Neuronal stem cell (in vitro differentiated cells): ENCODE measurements at regions not wholly inside any gene's neighbourhood (a gene's known extent, or its start where the extent isn't known, plus 50 kb on each side); places are given as distances from the start of the nearest gene placed in this dataset.

ENCODE experiments used
- DNase-seq: peaks from one replicate; pipeline ENCODE4 v3.0.0-alpha.2; 2013; ENCODE audit warnings: low spot score
- H2AFZ ChIP-seq: one replicate; pipeline ENCODE4 v1.6.1; 2013; ENCODE audit warnings: mild to moderate bottlenecking, low read length, inconsistent platforms
- H2AK5ac ChIP-seq: 2 replicates; pipeline ENCODE4 v1.6.1; 2013; ENCODE audit warnings: low read depth, mild to moderate bottlenecking, inconsistent platforms, low read length, moderate library complexity, mixed read lengths
- H2BK120ac ChIP-seq: 2 replicates; pipeline ENCODE4 v1.6.1; 2013; ENCODE audit warnings: low read depth, mild to moderate bottlenecking, inconsistent platforms, low read length, moderate library complexity, mixed read lengths
- H2BK12ac ChIP-seq: one replicate; pipeline ENCODE4 v1.6.1; 2013; ENCODE audit warnings: low read length, inconsistent platforms
- H2BK15ac ChIP-seq: 2 replicates; pipeline ENCODE4 v1.6.1; 2013; ENCODE audit warnings: mild to moderate bottlenecking, low read length, inconsistent platforms, mixed read lengths
- H2BK5ac ChIP-seq: one replicate; pipeline ENCODE4 v1.6.1; 2013; ENCODE audit warnings: inconsistent platforms, mild to moderate bottlenecking, low read length, moderate library complexity
- H3K14ac ChIP-seq: one replicate; pipeline ENCODE4 v1.6.1; 2013; ENCODE audit warnings: low read length, inconsistent platforms
- H3K18ac ChIP-seq: 2 replicates; pipeline ENCODE4 v1.6.1; 2013; ENCODE audit warnings: low read length, inconsistent platforms
- H3K23ac ChIP-seq: 2 replicates; pipeline ENCODE4 v1.6.1; 2013; ENCODE audit warnings: low read depth, mild to moderate bottlenecking, mixed read lengths, low read length, inconsistent platforms; ENCODE audit not compliant: poor library complexity
- H3K27ac ChIP-seq: replicated peaks from 3 replicates; pipeline ENCODE4 v1.5.1; 2013; ENCODE audit warnings: low read length, inconsistent platforms
- H3K27me3 ChIP-seq, 3 experiments: 2 replicates each; pipeline ENCODE4 v1.6.1; 2013; ENCODE audit warnings: low read length in 3 of 3, mild to moderate bottlenecking in 2 of 3, inconsistent platforms in 1 of 3, low read depth in 1 of 3, mixed read lengths in 1 of 3, moderate library complexity in 1 of 3; ENCODE audit not compliant: control insufficient read depth in 3 of 3, insufficient read depth in 3 of 3
- H3K36me3 ChIP-seq, 2 donors: replicated peaks in 1 of 2; 2 replicates each; pipeline ENCODE4 v1.6.1; 2013; ENCODE audit warnings: low read length in 2 of 2; ENCODE audit not compliant: control insufficient read depth in 2 of 2, insufficient read depth in 2 of 2
- H3K4ac ChIP-seq: 2 replicates; pipeline ENCODE4 v1.6.1; 2013; ENCODE audit warnings: inconsistent platforms, mild to moderate bottlenecking, low read length, moderate library complexity
- H3K4me1 ChIP-seq, 2 donors: 1 replicate in 1 of 2; 2 replicates in 1 of 2; pipeline ENCODE4 v1.6.1; 2013; ENCODE audit warnings: low read length in 2 of 2, low read depth in 1 of 2; ENCODE audit not compliant: control insufficient read depth in 2 of 2, insufficient read depth in 1 of 2
- H3K4me2 ChIP-seq: one replicate; pipeline ENCODE4 v1.6.1; 2013; ENCODE audit warnings: mild to moderate bottlenecking, low read length, inconsistent platforms; ENCODE audit not compliant: insufficient read depth, poor library complexity, severe bottlenecking
- H3K4me3 ChIP-seq, 2 donors: 2 replicates each; pipeline ENCODE4 v1.5.1; 2013; ENCODE audit warnings: low read length in 2 of 2, mild to moderate bottlenecking in 2 of 2, inconsistent platforms in 1 of 2, moderate library complexity in 1 of 2
- H3K79me1 ChIP-seq: one replicate; pipeline ENCODE4 v1.6.1; 2013; ENCODE audit warnings: low read depth, mild to moderate bottlenecking, inconsistent platforms, low read length, moderate library complexity
- H3K9ac ChIP-seq: one replicate; pipeline ENCODE4 v1.6.1; 2013; ENCODE audit warnings: mild to moderate bottlenecking, low read depth, low read length, inconsistent platforms; ENCODE audit not compliant: poor library complexity
- H3K9me3 ChIP-seq, 2 donors: replicated peaks in 1 of 2; 2 replicates each; pipeline versions ENCODE3 to v1.6.1; 2013; ENCODE audit warnings: low read length in 2 of 2, mild to moderate bottlenecking in 2 of 2, inconsistent platforms in 1 of 2, low read depth in 1 of 2, mixed read lengths in 1 of 2, moderate library complexity in 1 of 2; ENCODE audit not compliant: control insufficient read depth in 2 of 2, insufficient read depth in 1 of 2
- H4K8ac ChIP-seq: one replicate; pipeline ENCODE4 v1.6.1; 2013; ENCODE audit warnings: low read depth, mild to moderate bottlenecking, inconsistent platforms, low read length, moderate library complexity
- H4K91ac ChIP-seq: one replicate; pipeline ENCODE4 v1.6.1; 2013; ENCODE audit warnings: low read length, low read depth, mild to moderate bottlenecking, inconsistent platforms; ENCODE audit not compliant: poor library complexity
- WGBS, 2 donors: extraction: QIAGEN DNeasy Blood & Tissue Kit; methylation state at CpG; one replicate each; pipeline ENCODE4 v1.1.7; 2013; ENCODE audit warnings: missing lambda C conversion rate in 2 of 2, mixed read lengths in 1 of 2; ENCODE audit not compliant: insufficient read length in 2 of 2, insufficient replicate concordance in 1 of 2; ENCODE audit errors: extremely low coverage in 2 of 2; 5-methylcytosine and 5-hydroxymethylcytosine counted together

DNA sequence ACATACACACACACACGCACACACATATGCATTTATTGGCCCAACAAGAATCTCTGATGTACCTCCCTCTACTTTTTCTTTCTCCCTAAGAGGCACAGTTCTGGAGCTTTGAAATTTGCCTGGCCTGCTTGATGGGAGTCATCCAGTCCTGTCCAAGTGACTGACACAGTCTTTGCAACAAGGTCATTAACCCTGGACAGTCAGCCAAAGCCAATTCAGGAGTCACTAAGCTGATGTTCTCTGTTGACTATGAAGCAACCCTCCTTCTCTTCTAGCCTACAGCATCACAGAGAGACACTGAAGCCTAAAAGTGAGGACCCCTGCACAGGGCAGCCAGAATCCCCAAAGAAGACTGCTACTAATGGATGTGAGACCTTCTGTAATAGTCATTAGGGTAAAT lies 123.1 kb downstream of the HHIPL2 start:
- H3K4me2 ChIP-seq = no peak overlapping the region
- H3K18ac ChIP-seq = no peak overlapping the region
- no peak overlapping the region for H2BK12ac ChIP-seq
- H3K79me1 ChIP-seq = no peaks in the 10 kb centered on the region
- H2AK5ac ChIP-seq = no peak overlapping the region
- no peaks in the 10 kb centered on the region for H3K4me1 ChIP-seq
- H3K27me3 ChIP-seq = no peaks in the 10 kb centered on the region
- no peaks in the 10 kb centered on the region for H3K36me3 ChIP-seq
- H3K4me3 ChIP-seq = no peak overlapping the region
- no peaks in the 10 kb centered on the region for H3K9me3 ChIP-seq
- H2AFZ ChIP-seq = no peak overlapping the region
- H3K9ac ChIP-seq = no peak overlapping the region
- H4K8ac ChIP-seq = no peak overlapping the region
- no peak overlapping the region for H4K91ac ChIP-seq
- no peak overlapping the region for H3K27ac ChIP-seq
- H2BK5ac ChIP-seq = no peak overlapping the region
- H2BK15ac ChIP-seq = no peak overlapping the region
- WGBS, 2 donors = no CpG with 5 or more reads among the region's 1 CpG
- no peak overlapping the region for H3K4ac ChIP-seq
- no peak overlapping the region for H2BK120ac ChIP-seq
- DNase-seq = no peak
- no peak overlapping the region for H3K14ac ChIP-seq
- H3K23ac ChIP-seq = no peak overlapping the region

DNA sequence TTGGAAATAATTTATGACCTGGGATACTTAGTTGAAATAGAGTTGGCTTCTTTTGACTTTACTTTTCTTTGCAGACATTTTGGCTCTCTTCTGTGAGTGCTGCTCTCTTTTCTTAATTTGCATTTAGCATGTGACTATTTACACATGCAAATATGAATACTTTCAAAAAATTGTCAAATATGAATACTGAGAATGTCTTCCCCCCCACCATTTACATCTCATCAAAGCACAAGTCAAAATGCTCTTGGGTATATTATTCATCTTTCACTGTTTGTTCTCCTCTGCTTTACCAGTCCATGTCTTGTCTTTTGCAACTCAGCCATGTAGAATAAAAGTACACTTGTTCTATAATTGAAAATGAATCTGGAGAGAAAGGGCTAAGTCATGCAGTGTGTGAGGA lies 126.5 kb downstream of the HHIPL2 start:
- Histone ChIP-seq H3K9ac (no peak overlapping the region), H3K4me1 (no peaks in the 10 kb centered on the region), H2BK15ac (no peak overlapping the region), H3K79me1 (no peaks in the 10 kb centered on the region), H3K23ac (no peak overlapping the region), H3K4me3 (no peak overlapping the region), H4K8ac (no peak overlapping the region), H3K4me2 (no peak overlapping the region), H3K27me3 (no peaks in the 10 kb centered on the region), H3K18ac (no peak overlapping the region), H3K9me3 (no peaks in the 10 kb centered on the region), H2AFZ (no peak overlapping the region), H3K14ac (no peak overlapping the region), H3K4ac (no peak overlapping the region), H4K91ac (no peak overlapping the region), H3K27ac (no peak overlapping the region), H2AK5ac (no peak overlapping the region), H2BK120ac (no peak overlapping the region), H2BK5ac (no peak overlapping the region), H3K36me3 (no peaks in the 10 kb centered on the region), H2BK12ac (no peak overlapping the region)
- DNase-seq = no peak

DNA sequence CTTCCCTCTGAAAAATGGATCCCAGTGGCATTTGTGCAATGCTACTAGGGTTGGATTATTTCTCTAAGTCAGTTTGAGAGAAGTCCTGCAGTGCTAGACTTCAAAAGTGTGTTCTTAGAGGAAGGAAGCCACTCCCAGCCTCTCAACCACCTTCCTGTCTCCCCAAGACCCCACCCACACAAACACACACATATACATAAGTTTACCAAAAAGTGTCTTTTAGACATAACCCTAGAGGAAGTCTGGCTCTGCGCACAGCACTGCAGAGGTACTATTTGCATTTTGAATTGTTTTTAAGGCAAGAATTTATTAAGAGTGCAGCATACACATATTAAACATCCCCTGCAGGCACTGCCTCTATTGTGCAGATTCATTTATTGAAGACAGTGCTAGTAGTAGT lies 127.3 kb downstream of the HHIPL2 start:
- Histone ChIP-seq H3K18ac (no peak overlapping the region), H3K9ac (no peak overlapping the region), H2BK120ac (no peak overlapping the region), H3K36me3 (no peaks in the 10 kb centered on the region), H3K4me2 (no peak overlapping the region), H4K8ac (no peak overlapping the region), H3K9me3 (no peaks in the 10 kb centered on the region), H4K91ac (no peak overlapping the region), H2AK5ac (no peak overlapping the region), H3K27me3 (no peaks in the 10 kb centered on the region), H3K27ac (no peak overlapping the region), H3K4ac (no peak overlapping the region), H3K23ac (no peak overlapping the region), H2AFZ (no peak overlapping the region), H2BK15ac (no peak overlapping the region), H2BK12ac (no peak overlapping the region), H2BK5ac (no peak overlapping the region), H3K79me1 (no peaks in the 10 kb centered on the region), H3K14ac (no peak overlapping the region), H3K4me3 (no peak overlapping the region), H3K4me1 (no peaks in the 10 kb centered on the region)
- no peak for DNase-seq
- no CpG with 5 or more reads among the region's 1 CpG for WGBS, 2 donors

DNA sequence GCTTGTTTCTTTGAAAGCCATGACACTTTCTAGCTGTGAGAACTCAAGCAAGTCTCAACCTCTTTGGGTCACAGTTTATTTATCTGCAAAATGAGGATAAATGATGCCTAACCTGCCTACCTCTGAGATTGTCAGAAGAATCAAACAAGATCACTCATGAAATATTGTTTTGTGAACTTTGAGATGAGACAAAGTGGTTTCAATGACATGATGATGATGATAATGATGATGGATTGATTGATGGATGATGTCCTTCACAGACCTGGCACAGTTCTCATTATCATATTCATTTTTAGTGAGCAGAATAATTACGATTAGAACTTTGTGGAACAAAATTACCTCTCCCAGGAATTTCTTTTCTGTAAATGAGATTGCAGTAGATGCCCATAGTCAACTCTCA lies 129.2 kb downstream of the HHIPL2 start:
- no CpG with 5 or more reads among the region's 1 CpG for WGBS, 2 donors

More for the DNA sequence above, 129.2 kb downstream of the HHIPL2 start:
- no peak overlapping the region for H2AFZ ChIP-seq
- no peaks in the 10 kb centered on the region for H3K9me3 ChIP-seq
- no peak overlapping the region for H3K14ac ChIP-seq
- no peak overlapping the region for H3K27ac ChIP-seq
- H2BK15ac ChIP-seq = no peak overlapping the region
- no peak overlapping the region for H4K91ac ChIP-seq
- H2BK12ac ChIP-seq = no peak overlapping the region
- H2BK5ac ChIP-seq = no peak overlapping the region
- no peak overlapping the region for H2BK120ac ChIP-seq
- H3K4me2 ChIP-seq = no peak overlapping the region
- no peak overlapping the region for H3K4ac ChIP-seq
- H3K9ac ChIP-seq = no peak overlapping the region
- H2AK5ac ChIP-seq = no peak overlapping the region
- H3K27me3 ChIP-seq = no peaks in the 10 kb centered on the region
- H3K18ac ChIP-seq = no peak overlapping the region
- no peak overlapping the region for H3K23ac ChIP-seq
- H3K4me3 ChIP-seq = no peak overlapping the region
- no peak overlapping the region for H4K8ac ChIP-seq
- DNase-seq = no peak
- no peaks in the 10 kb centered on the region for H3K4me1 ChIP-seq
- H3K36me3 ChIP-seq = no peaks in the 10 kb centered on the region
- H3K79me1 ChIP-seq = no peaks in the 10 kb centered on the region
